RWPE2 (cell line): ENCODE measurements at regions not wholly inside any gene's neighbourhood (a gene's known extent, or its start where the extent isn't known, plus 50 kb on each side); places are given as distances from the start of the nearest gene placed in this dataset.

Experiments used
- ATAC-seq: fragments of 200-7000 bp; cut with Tn5 transposase; 3 replicates; pipeline ENCODE4 v1.9.1; 2021; ENCODE audit warnings: low read depth
- DNase-seq: peaks from one replicate; pipeline ENCODE4 v3.0.0-alpha.2; 2020; ENCODE audit warnings: low spot score
- H3K27ac ChIP-seq: fragments of 450-650 bp; 2 replicates; pipeline ENCODE4 v1.5.1; 2017; ENCODE audit warnings: mild to moderate bottlenecking; ENCODE audit not compliant: poor library complexity, severe bottlenecking
- H3K27me3 ChIP-seq: fragments of 250-450 bp; sonication (Bioruptor Pico); 2 replicates; pipeline ENCODE4 v1.5.1; 2021; ENCODE audit warnings: mild to moderate bottlenecking, moderate library complexity; ENCODE audit not compliant: insufficient read depth, poor library complexity, severe bottlenecking
- H3K36me3 ChIP-seq: fragments of 250-450 bp; sonication (Bioruptor Pico); 2 replicates; pipeline ENCODE4 v1.5.1; 2020; ENCODE audit warnings: low read depth, mild to moderate bottlenecking, moderate library complexity
- H3K4me1 ChIP-seq: fragments of 250-450 bp; sonication (Bioruptor Pico); 2 replicates; pipeline ENCODE4 v1.5.1; 2021; ENCODE audit warnings: mild to moderate bottlenecking, moderate library complexity; ENCODE audit not compliant: insufficient read depth, poor library complexity, severe bottlenecking
- H3K4me3 ChIP-seq: fragments of 250-450 bp; sonication (Bioruptor Pico); 2 replicates; pipeline ENCODE4 v1.5.1; 2021; ENCODE audit warnings: mild to moderate bottlenecking, moderate library complexity; ENCODE audit not compliant: severe bottlenecking
- H3K9me3 ChIP-seq: fragments of 250-450 bp; sonication (Bioruptor Pico); 2 replicates; pipeline ENCODE4 v1.5.1; 2021; ENCODE audit warnings: mild to moderate bottlenecking, moderate library complexity; ENCODE audit not compliant: severe bottlenecking
- CTCF ChIP-seq: fragments of 450-650 bp; IDR thresholded peaks from one replicate; pipeline ENCODE4 v1.5.1; 2017; ENCODE audit warnings: mild to moderate bottlenecking, moderate library complexity; ENCODE audit not compliant: poor library complexity, severe bottlenecking

DNA sequence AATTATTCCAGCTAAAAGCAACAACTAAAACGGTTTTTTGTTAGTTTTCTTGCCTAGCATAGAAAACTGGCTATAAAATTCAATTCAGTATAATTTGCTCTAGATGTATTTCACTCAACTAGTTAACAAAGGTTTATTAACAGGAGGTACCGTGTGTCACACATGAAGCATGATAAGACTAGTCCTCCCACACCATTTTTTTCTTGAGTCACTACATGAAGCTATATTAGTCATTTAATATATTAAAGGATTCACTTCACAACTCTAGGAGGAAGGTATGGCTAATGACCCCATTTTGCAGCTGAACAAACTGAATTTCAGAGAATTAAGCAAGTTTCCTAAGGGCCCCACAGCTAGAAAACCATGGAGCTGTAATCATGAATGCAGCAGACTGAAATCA is 307.8 kb upstream of the USP25 start:
- no peak for TF ChIP-seq CTCF
- H3K9me3 ChIP-seq: no peaks in the 10 kb centered on the region
- no peak overlapping the region for H3K4me3 ChIP-seq
- H3K27me3 ChIP-seq: no peaks in the 10 kb centered on the region
- ATAC-seq (peak; percentile 74), DNase-seq (no peak)
- H3K27ac ChIP-seq: peak overlapping the region; percentile 71
- no peaks in the 10 kb centered on the region for H3K36me3 ChIP-seq
- peaks cover 13% of the 10 kb centered on the region for H3K4me1 ChIP-seq

- H3K27ac ChIP-seq: peak overlapping the region; percentile 71
- H3K27me3 ChIP-seq: no peaks in the 10 kb centered on the region
- ATAC-seq: peak; percentile 88
Observed at GRCh38 chr21:15422783-15423182, 307.0 kb upstream of the USP25 start.

GRCh38 chr21:15423676-15424445 is 305.9 kb upstream of the USP25 start:
- Histone ChIP-seq H3K27ac (no peak overlapping the region), H3K4me3 (no peak overlapping the region), H3K36me3 (no peaks in the 10 kb centered on the region), H3K27me3 (no peaks in the 10 kb centered on the region), H3K9me3 (no peaks in the 10 kb centered on the region), H3K4me1 (peaks cover 13% of the 10 kb centered on the region)
- DNase-seq: no peak
- no peak for ATAC-seq
- no peak for TF ChIP-seq CTCF

More at GRCh38 chr21:15422783-15423182, 307.0 kb upstream of the USP25 start:
- H3K4me3 ChIP-seq: no peak overlapping the region
- TF ChIP-seq CTCF: no peak
- DNase-seq: no peak
- no peaks in the 10 kb centered on the region for H3K36me3 ChIP-seq
- H3K9me3 ChIP-seq: no peaks in the 10 kb centered on the region
- peaks cover 13% of the 10 kb centered on the region for H3K4me1 ChIP-seq

DNA sequence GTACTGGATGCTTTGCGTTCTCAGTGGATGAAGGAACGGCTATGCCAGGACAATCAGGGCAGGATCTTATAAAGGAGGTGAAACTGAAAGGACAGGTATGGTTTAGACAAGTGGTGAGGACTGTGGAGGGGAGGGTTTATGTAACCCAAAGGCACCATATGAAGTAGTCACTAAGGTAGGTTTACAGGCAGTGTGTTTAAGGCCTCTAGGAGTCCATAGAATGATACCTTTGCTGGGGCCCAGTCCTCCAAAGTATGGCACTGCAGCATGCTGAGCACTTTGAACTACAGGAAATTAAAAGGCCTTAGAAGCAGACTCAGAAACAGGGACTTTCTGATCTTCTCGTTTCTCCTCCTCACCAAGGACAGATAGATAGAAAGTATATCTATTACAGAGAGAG is 304.7 kb upstream of the USP25 start:
- Histone ChIP-seq H3K4me1 (peaks cover 13% of the 10 kb centered on the region), H3K27me3 (no peaks in the 10 kb centered on the region), H3K36me3 (no peaks in the 10 kb centered on the region), H3K27ac (no peak overlapping the region), H3K9me3 (no peaks in the 10 kb centered on the region), H3K4me3 (no peak overlapping the region)
- DNase-seq (no peak), ATAC-seq (no peak)
- no peak for TF ChIP-seq CTCF

- ATAC-seq (no peak), DNase-seq (no peak)
- H3K9me3 ChIP-seq: no peaks in the 10 kb centered on the region
- no peak overlapping the region for H3K4me3 ChIP-seq
- TF ChIP-seq CTCF: no peak
- H3K27ac ChIP-seq: no peak overlapping the region
- no peaks in the 10 kb centered on the region for H3K36me3 ChIP-seq
- no peaks in the 10 kb centered on the region for H3K4me1 ChIP-seq
- no peaks in the 10 kb centered on the region for H3K27me3 ChIP-seq
Observed at GRCh38 chr21:15430023-15430422, 299.8 kb upstream of the USP25 start.
